DMS79 (cell line): ENCODE measurements at regions not wholly inside any gene's neighbourhood (a gene's known extent, or its start where the extent isn't known, plus 50 kb on each side); places are given as distances from the start of the nearest gene placed in this dataset.

ENCODE experiments used
- DNase-seq: peaks from one replicate; lab custom pipeline; 2025; lab: John Stamatoyannopoulos, UW

DNA sequence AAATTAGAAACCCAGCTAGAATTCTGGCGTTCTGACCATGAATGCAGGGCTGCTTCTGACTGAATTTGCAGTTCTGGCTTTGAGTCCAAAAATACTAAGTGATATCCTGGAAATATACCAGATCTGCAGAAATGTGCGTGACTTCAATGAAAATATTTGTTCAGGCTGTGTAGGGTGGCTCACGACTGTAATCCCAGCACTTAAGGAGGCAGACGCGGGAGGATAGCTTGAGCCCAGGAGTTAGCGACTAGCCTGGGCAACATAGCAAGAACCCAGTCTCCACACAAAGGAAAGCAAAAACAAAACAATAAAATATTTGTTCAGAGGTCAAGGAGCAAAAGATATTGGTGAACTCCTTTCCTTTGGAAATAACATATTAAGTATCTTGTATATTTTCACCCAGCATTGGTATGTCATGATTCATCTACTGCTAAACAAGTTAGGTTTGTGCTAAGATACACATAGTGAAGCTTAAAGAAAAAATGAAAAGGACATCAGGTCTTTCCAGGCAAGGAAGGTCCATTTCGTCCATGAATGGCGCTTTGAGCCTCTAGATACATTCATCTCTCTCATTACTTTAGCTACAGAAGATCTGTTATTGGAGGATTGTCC lies 239.2 kb downstream of the CMPK2 start:
- DNase-seq, result no peak

DNA sequence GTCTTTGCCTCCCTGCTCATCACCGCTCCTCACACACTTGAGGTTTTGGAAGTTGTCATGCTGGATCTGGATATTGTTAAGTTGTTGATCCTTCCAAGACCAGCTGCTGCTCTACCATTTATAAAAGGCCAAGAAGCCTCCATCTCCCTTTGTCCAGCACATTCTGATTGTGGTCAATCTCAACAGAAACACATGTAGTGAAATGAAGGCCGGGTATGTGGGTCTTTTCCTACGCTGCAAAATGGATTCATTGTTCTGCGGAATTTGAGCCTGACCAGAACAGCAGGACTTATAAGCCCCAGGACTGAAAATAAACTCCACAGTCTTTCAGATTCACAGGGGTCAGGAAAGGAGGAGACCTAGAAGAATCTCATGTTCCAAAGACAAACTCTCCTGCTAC lies 238.4 kb downstream of the CMPK2 start:
- DNase-seq, result no peak

DNA sequence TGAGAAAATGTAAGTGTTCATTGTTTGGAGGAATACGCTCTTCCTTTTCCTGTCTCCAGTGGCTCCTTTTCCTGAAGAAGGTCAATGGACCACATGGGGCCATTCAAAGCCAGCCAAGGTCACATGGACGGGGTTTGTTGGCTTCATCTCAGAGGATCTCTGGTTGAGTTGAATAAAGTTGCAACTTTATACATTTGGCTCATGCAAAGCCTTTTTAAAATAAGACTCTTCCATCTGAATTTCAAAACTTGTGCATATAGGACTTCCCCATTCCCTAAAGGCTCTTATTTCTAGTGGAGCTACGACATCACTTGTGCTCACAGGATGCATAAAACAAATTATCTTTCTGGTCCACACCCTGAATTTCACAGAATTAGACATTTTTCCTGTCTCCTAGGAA lies 235.5 kb downstream of the CMPK2 start:
- DNase-seq, result no peak

DNA sequence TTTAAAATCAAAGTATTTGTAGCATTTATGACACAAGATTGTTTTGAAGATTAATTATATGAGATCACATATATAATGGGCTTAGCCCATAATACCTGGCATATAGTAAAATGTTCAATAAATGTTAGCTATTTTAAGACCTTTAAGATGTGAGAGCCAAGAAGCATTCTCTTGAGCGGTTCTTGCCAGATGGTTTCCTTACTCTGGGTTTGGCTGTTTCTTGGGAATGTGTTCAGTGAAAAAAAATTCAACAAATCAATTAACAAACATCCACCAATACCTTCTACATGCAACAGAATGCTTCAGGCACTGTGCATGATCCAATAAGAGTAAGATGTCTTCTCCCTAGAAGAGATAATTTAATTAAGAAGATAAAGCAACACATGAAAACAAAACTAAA lies 230.4 kb downstream of the CMPK2 start:
- no peak for DNase-seq

DNA sequence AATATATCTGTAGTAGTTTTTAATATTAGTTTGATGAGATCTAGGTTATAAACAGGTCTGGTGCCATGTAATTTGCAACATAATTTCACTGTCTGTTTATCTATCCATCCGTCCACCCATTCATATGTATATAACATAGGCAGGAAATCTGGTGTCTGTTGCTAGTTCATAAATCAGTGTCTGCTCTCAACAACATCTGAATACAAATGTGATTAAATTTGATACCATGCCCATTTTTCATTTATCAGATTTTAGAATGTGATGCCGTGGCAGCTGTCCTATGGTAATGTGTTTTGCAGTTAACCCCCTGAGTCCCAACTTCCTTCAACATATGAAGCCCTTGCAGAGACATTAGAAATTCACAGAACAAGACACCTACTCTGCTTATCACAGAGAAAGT lies 228.4 kb downstream of the CMPK2 start:
- DNase-seq, result no peak

DNA sequence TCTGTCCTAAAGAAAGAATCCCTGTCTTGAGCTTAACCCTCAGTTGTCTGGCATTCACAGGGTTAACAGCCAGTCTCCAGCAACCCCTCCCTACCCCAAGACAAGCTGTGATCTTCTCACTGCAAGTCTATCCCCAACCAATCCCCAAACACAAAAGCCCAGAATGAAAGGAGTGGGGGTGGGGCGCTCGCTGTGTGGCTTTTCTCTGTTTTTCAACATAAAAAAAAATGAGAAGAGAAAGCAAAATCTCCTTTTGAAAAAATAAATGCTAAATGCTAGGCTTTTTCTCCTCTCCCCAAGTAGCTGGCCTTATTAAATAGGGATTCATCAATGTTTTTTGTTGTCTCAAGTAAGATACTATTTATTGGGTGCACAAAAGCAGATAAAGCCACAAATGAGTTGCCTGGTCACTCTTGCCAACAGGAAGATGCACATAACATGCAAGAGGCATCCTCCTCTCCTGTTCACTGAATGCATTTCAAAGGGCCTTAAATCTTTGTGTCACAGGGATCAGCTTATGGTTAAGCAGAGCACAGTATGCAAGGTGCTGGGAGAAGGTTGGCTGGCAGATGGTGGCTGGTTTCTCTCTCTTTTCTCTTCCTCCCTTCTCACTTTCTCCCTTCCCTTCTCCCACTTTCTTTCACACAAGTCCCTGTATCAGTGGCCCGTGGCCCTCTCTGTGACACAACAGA lies 225.6 kb downstream of the CMPK2 start:
- no peak for DNase-seq

DNA sequence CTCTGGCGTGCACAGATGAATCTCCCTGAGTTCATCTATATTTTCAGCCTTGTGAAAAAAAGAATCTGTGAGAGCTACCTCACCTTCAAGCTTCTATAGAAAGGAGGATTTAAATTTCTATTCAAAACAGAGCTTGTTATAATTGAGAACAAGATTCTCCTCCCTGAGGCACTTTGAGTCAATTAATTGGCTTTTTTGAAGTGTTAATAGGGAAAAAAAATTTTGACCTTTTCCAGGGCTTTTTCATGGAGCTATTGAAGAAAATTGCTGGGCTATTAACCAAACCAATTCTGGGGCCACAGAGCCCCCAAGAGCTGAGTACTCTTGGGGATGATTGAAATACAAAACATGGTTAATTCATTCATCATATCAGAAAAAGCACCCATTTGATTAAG lies 225.1 kb downstream of the CMPK2 start:
- DNase-seq, result no peak

DNA sequence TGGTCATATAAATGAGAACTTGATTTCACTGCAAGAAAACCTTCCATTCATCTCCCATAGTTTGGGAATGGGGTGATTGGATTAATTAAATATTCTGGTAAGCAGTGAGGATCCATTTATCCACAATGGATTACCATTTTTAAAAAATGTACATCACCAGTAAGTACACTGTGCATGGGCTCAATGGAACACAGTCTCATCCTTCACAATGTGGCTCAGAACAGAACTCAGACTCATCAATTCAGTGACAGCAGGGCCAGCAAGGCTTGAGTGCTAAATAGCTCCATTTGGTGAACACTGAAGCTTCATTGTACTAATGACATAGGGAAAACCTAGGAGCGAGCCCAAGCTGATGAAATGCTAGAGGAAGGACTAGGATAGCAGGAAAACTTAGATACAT lies 223.8 kb downstream of the CMPK2 start:
- no peak for DNase-seq

DNA sequence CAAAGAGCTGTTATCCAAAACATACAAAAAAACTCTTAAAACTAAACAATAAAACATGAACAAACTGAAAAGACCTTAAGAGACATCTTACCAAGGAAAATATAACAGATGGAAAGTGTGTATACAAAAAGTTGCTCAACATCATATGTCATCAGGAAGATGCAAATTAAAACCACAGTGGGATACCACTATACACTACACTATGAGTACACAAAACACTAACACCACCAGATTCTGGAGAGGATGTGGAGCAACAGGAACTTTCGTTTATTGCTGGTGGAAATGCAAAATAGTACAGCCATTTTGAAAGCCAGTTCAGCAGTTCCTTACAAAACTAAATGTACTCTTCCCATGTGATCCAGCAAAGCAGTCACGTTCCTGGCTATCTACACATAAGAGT lies 221.4 kb downstream of the CMPK2 start:
- DNase-seq, result no peak

DNA sequence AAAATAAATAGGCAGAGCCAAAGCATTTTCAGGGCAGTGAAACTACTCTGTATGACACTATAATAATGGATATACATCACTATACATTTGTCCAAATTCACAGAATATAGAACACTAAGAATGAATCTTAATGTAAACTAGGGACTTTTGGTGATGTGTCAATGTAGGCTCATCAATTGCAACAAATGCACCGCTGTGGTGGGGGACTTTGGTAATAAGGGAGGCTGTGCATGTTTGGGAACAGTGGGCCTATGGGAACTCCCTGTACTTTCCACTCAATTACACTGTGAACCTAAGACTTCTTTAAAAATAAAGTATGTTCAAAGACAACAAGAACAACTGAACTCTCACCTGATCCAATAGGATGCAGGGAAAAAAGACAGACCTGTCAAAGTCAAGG lies 220.7 kb downstream of the CMPK2 start:
- DNase-seq, result no peak

DNA sequence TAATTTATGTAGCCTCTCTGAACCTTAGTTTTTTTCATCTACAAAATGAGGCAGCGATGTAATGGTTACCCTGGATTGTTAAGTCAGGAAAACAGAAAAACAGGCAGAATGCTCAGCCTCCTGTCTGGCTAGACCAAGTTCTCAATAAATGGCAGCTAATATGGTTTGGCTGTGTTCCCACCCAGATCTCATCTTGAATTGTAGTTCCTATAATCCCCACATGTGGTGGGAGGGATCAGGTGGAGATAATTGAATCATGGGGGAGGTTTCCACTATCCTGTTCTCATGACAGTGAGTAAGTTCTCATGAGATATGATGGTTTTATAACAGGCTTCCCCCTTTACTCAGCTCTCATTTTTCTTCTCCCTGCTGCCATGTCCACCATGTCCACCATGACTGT lies 220.0 kb downstream of the CMPK2 start:
- DNase-seq, result no peak

DNA sequence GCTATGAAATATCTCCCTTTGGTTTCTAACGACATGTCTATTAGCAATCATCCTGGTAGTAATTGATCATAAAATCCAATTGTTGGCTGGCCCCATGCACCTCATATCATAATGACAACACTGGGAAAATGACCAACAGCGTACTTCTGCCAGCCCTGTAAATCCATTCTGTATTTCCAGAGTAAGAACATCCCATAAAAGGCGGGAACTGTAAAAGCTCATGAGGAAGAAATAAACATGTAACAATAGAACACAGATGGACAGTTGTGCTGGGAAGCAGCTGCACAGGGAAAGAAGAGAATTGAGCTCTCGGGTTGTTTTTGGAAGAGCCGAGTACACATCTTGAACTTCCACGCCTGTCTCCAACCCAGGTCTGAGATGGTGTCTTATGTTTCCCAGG lies 218.7 kb downstream of the CMPK2 start:
- DNase-seq, result no peak

DNA sequence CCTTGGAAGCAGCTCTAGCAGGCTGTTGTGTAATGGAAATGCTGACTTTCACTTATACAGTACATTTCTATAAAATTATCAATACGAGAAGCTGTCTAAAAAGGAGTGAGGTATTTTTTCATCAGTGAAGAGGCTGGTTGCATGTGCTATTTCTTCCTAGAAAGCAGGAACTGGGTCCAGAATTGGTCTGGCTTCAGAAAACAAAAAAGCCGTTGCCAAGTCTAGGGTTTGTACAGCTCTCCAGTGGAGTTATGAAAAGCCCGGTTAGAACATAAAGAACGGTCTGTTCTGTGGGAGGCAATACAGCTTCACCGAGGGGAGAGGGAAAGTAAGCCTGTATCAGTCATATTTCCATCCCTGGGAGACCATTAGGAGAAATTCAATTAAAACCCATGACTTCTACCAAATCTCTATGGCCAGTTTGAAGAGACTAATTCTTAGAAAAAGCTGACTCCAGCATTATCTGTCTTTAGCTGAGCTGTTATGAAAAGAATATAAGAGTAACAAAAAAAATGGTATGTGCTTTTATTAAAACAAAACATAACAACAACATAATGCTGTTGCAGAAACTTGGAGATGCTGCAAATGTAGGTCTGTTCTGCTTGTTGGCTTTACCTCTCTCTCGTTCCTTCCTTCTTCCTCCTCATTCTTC lies 217.0 kb downstream of the CMPK2 start:
- no peak for DNase-seq

DNA sequence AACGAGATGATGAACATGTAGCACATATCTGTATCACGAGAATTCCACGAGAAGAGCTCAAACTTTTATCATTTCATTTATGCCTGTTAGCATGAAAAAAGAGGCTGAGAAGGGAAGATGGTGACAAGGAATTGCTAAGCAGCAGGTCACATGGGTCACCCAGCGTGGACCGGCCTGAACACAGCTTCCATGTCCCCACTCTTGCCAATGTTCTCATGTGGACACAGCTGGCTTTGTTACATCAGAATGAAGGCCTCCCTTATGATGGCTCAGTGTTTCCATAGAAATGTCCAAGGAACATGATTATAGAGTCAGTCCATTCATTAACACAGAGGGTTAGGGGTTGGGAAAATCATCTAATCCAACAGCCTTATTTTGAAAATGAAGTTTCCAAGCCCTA lies 215.4 kb downstream of the CMPK2 start:
- DNase-seq, result no peak

DNA sequence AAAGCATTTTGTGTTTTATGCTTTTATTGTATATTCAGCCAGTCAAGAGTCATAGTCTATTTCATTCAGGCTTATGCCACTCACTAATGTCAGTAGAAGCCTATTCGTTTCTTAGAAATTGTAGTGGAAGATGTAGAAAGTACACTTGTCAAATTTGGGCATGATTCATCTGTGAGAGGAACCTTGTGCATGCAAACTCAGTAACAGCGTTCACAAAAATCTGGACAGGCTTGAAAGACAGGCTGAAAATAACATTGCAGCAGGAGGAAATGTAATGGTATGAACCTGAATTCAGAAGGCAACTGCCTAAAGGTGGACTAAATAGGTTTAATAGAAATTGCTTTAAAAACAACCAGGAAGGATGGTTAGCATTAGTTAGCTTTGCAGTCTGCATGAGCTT lies 213.5 kb downstream of the CMPK2 start:
- no peak for DNase-seq

DNA sequence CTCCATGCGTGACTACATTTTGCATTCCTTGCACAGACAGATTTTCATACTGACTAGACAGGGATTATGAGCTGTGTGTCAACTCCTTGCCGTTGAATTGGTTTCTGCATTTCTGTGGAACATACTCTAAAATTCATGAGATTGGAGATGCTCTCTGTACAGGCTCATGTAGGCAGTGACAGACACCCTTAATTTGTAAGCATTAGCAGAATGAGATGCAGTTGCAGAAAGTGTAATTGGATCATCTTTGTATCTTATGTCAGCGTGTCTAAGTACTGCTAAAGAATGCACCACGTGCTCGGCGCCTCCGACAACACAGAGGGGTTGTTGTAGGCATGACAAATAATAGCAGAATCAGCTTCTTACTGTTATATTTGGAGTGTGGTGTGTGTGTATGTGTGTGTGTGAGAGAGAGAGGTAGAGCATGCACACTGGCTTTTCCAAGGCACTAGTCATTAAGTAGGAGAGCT lies 212.4 kb downstream of the CMPK2 start:
- DNase-seq, result no peak

DNA sequence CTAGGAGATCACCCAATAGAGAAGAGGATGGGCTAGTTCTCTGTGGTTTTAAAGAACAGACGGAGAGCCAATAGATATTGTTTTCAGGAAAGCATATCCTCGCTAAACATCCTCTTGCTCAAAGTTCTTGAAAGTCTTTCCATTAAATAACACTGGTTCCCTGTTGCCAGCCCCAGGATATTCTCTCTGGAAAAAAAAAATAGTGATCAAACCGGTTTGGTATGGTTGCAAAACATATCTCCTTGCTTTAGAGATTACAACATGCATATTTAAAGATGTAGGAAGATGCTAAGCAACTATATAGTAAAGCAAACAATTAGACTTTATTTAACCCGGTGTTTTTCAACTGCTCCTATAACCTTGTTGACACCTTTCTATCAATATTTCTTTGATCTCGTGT lies 211.4 kb downstream of the CMPK2 start:
- no peak for DNase-seq

DNA sequence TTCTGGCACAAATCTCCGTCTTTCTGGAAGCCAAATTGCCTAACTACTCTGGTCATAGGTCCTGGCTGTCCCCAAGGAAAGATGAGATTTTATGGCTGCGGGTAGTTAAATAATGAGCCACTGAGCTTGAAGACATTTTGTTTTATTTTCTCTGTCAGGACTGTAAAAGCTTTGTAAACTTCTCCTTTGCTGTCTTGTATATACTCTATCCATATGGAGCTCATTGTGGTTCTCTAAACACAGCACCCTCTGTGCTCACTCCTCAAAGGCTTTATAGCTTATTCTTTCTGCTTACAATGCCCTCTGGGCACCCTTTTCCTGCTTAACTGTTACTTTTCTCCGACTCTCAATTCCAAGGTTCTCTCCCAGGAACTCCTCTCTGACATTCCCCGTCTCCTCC lies 209.1 kb downstream of the CMPK2 start:
- no peak for DNase-seq

DNA sequence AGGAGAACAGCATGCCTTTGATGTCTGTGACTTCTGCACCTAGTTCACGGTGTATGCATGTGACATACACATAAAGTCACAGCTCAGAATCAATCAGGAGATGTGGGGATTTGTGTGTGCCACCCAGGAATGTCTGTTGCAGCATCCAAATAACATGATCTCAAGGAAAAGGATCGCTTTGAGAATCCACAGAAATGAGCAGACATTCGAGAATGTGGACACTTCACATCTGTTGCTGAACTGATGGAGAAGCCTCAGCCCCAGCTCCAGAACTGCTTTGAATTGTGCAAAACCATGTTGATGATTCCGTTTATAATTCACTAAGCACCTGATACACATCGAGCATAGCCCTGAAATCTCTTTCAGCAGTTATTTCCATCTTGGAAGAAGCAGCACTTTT lies 208.6 kb downstream of the CMPK2 start:
- no peak for DNase-seq

DNA sequence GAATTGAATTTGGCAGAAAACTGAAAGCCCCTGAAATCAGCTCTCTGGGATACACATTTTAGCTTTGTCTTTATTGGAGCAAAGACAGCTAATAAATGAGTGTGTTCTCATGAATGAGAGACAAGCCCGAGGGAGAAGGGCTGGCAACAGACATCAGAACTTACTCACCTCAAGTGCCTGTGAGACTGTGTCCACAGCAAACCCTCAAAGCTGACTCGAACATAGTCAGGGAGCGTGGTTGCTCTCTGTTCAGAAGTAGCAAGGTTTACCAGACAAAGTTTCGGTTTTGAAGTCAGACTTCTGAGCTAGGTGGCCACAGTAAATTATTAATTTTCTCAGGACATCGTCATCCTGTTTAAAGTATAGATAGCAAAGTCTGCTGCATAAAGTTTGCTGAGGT lies 207.9 kb downstream of the CMPK2 start:
- no peak for DNase-seq

DNA sequence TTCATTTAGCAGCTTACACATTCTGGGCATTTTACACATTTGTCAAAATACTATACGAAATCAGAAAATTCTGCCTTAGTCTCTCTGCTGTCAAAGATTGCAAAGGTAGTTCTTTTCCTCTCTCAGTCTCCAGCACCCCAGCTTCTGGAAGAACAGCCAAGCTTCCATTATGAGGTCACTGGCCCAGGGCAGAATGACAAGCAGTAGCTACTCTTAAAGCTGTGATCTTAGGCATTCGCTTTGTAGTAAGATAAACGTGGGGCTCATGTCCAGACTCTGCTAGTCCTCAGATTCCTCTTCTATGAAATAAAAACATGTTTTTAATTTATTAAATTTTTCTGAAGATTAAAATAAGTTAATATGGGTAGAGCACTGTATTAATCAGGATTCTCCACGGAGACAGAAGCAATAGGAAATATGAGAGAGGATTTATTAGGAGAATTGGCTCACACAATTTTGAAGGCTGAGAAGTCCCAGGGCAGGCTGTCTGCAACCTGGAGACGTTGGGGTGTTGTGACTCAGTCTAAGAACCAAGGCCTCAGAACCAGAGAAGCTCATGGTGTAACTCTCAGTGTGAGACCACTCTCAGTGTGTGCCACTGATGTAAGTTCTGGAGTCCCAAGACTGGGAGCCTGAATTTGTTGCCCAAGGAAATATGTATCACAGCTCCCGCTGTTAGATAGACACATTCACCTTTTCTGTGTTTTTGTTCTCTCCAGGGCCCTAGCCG lies 201.2 kb downstream of the CMPK2 start:
- DNase-seq, result no peak

DNA sequence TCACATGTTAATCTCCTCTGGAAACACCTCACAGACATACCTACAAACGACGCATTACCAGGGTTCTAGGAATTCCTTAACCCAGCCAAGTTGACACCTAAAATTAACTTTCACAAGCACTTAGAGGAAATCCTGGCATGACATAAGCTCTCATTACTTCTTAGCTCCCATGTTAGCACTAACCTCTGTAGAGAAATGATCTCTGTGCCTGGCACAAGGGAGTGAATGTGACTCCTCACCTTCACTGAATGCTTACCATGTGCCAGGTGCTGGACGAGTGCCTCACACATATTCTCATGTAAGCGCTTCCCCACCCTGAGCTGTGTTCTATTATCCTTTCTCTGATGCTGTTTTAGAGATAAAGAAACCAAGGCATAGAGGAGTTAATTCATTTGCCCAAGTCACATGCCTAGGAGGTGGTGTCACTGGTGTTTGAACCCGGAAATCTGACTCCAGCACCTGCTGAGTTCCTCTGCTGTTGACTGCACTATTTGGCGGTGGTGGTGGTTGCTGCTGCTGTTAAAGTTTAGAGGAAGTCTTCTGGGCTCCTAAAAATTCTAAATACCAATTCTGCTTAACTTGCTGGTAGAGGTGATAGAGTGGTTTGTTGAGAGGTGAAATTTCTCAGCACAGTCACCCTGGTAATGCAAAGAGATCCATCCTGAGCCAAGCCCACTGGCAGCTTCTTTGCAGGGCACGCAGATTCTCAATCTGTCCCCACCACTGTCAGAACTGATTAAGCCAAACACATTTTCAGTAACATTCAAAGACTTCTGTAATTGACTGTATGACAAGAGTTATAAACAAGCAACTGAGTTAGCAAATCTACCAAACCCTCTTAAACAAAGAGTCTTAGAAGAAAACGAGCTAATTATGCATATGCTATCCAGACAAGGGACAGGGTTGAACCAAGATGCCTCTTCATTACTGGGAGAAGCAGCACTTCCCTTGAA lies 200.3 kb downstream of the CMPK2 start:
- DNase-seq, result no peak
